ENCODE measurements at regions not wholly inside any gene's neighbourhood (a gene's known extent, or its start where the extent isn't known, plus 50 kb on each side); places are given as distances from the start of the nearest gene placed in this dataset.
"Not testable (repeated sequence)": the region's sequence is repeated elsewhere in the genome, so short reads cannot be mapped to it uniquely, and the experiment has no call there.

DNA sequence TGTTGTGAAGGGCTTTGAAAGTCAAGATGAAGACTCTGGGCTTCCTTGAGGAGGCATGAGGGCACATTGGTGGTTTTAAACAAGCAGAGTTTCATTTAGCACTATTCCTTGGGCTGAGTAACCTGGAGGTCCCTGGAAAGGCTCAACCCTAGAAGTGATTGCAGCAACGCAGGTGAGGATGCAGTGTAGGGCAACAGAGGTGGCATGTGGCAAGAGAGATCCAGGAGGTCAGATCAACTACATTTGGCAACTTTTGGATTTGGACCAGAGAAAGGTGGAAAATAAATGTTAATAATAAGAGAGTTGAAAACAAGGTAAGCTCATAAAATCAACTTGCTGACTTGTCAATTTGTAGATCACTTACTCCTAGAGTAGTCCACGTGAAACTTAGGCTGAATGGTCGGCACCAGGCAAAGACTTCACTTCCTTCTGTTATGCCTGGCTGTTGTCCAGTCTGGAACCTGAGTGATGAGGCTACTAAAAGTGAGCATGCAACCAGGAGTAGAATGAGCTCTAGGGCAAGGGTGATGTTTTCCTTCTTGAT is 414.6 kb upstream of the ZMIZ1 start:
- no peak for DNase-seq (ENCODE audit: low read depth)

DNA sequence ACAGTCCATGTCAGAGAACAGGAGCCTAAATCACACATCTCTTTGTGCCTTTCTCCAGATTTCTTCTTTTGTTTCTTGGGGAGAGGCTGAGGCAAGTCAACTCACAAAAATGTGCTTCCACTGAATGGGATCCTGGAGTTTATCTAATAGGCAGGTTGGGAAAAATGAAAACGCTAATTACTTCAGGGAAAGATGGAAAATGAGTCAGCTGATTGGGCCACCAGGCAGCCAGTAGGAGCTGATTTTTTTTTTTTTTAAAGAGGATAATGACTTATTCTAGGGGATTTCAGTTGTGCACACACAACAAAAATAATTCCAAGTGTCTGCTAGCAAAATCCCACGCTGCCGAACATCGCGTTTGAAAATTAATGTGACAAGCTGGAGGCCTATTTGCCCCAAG is 412.8 kb upstream of the ZMIZ1 start:
- DNase-seq (ENCODE audit: low read depth), result no peak

DNA sequence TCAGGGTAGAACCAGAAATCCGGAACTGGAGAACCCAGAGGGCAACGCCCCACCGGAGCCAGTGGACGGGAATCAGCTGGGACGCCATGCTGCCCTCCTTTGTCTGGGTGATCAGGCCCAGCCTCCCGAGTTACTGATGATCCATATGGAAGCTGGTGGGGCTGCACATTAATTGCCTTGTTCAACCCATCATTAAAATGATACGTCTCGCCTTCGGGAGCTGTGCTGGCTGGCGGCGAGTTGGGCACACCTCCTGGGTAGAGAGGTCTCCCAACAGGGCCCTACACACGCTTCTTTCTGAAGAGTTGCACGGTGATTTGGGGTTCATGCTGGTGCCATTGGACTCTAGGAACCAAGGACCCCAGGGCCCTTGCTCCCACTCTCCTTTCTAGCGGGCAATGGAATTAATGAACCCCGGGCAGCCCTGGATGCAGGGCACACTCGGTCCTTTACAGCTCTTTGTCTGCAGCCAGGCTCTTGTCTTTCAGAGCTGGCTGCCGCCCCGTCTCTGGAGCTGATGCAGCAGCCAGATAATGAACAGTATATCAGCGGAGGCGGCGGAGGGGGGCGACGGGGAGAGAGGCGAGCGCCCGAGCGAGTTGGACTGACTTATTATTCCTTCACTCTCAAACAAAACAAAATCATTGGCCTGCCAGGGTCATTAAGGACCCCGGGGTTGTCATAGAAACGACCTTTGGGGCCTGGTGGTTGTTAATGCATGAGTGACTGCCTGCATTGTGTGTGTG is 412.2 kb upstream of the ZMIZ1 start:
- DNase-seq (ENCODE audit: low read depth), result no peak

DNA sequence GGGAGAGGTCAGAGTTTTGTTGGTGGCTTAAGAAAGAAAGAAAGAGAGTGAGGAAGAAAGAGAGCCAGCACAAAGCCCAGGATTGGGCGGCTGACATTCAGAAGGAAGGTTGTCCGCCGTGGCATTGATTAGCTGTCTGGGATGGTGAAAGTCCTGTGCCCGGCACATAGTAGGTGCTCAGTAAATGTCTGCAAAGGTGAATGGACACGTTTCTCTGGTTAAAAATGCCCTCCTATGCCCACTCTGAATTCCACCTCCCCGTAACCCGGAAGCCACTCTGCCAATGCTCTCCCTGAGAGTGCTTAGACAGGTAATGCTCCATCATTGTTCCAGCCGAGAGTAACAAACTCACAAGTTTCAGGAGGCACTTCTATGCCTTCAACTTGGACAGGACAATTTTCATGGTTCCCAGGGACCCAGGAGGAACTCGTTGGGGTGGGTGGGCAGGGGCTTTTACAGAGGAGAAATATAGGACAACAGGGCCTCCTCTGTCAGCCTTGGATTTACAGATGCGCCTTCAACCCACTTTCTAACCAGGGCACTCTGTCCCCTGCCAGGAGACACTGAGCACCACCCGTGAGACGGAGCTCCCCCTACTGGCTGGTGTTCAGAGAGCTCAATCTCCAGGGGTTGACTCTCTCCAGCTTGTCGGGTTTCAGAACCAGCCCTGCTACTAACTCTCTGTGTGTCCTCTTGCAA is 411.5 kb upstream of the ZMIZ1 start:
- DNase-seq (ENCODE audit: low read depth), result peak; percentile 5

DNA sequence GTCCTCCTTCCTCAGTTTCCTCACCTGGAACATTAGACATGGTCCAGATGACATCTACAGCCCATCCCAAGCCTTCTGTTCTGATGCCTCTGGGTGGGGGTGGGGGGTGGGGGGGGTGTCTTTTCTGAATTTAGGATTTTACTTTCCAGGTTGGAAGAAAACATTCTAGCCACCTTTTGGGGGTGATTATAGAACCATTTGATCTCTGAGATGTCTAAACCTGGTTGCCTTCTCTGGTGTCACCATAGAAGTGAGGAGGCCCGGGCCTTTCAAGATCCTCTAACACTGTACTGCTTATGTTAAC is 411.0 kb upstream of the ZMIZ1 start:
- DNase-seq (ENCODE audit: low read depth), result no peak

DNA sequence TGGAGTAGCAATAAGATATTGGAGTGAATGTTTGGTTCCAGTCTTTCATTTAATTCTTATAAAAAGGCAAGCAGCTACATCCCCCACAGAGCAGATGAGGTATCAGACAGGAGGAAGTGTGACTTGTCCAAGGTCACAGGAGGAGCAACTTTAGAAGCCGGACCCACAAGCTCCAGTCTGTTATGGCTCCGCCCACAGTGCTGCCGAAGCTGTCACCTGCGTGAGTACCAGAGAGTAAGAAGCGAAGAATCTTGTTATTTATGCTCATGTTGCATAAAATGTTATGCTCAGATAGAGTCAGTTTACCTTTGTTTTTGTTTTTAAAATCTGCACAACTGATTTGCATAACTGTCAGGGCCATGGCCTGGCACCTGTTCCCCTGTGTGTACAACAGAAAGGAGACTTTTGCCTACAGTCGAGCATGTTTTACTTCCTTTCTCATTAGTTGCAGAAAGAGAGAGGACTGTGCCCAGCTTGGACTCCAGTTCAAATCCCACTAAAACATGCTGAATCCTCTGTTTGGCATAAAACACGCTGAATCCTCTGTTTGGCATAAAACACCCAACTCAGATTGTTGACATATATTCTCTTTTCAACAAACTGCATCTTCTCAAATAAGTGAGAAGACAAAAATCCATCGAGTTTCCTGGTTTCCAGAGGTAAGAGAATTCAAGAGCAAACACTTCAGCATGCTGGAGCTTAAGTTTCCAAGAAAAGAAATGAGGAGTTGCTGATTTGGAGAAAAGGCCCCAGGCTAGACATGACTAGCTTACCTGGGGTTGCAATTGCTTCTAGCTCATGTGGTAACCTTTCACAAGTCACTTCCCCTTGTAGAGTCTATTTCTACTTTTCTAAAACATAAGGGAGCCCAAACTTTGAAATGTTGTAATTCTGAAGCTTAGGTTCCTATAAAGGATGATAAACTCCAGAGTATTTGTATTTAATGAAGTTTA is 409.8 kb upstream of the ZMIZ1 start:
- no peak for DNase-seq (ENCODE audit: low read depth)

DNA sequence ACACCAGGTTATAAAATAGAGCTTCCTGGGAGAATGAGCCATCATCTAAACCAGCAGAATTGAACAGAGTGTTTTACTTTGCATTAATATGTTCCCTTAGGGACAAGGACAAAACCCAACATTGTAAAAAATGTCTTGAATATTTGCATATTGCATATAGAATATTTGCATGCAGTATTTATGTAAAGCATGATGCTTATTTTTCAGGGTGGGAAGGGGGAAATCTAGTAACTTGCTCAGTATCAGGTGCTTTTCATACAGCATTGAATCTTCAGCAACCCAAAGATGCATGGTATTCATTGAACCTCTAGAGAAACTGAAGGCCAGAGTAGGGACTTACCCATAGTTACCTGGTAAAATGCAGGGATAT is 409.2 kb upstream of the ZMIZ1 start:
- DNase-seq (ENCODE audit: low read depth), result no peak

DNA sequence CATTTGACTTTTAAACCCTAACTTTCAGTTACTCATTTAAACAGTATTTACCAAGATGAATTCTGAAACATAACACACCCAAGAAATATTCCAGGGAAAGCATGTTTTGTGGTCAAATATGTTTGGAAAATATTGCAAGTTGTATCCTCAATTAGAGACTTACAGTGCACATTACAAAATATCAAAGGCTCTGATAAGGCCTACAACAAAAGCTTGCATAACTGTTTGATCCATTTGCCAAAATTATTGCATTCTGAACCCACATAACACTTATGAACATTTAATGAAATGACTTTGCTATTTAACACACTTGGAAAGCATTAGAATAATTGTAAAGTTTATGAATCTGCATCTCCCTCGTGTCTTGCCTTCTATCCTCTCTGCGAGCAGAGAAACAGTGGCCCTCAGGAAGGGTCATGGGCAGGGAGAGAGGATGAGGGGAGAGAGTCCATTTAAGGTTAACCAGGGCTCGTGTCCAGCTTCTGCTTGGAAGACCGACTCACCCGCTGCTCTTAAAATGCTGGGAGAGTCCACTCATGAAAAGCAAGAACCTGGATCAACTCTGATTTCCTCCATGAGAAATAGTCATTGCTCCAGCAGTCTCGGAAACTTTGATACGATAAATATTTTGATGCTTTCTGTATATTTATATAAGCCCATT is 408.2 kb upstream of the ZMIZ1 start:
- DNase-seq (ENCODE audit: low read depth), result no peak

DNA sequence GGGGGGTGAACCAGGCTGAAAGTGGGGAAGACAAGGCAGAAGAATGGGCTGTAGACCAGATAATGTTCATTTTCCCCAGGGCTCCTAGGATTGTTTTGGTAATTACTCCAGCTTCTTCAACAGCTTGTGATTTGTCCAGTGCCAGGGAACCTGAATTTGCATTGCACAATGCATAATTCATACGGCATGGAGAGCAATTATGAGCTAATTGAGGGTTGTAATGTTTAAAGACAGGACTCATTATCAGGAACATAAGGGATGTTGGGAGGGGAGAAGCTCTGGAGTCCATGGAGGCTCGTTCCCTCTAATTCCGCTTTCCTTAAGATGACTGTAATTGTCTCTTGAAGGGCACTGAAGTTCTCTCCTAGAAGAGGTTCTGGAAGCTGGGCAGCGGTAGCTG is 405.0 kb upstream of the ZMIZ1 start:
- DNase-seq (ENCODE audit: low read depth), result no peak

DNA sequence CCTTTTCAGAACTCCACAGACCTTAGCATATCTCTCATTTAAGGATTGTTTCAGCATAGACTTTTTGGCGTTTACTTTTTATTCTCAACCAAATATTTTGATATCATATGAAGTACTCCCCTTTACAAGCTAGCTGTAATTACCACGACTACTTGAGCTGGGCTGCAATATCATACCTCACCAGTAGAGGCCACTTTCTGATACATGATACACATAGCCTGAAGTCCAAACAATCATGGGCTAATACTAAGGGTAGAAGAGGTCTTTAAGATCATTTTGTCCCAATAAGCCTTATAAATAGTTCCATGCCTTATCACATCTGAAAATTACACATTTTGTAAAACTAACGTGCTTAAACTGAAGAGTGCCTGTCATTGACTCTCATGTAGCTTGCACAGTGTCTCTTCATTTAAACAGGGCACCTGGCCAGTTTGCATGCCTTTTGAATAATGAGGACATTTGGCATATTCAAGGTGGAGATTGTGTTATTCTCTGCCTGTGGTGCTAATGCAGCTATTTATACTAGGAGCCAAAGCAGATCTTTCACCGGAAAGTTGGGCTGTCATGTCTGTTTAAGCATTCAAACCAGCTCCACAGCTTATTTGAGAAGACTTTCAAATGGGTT is 403.7 kb upstream of the ZMIZ1 start:
- DNase-seq (ENCODE audit: low read depth), result no peak

DNA sequence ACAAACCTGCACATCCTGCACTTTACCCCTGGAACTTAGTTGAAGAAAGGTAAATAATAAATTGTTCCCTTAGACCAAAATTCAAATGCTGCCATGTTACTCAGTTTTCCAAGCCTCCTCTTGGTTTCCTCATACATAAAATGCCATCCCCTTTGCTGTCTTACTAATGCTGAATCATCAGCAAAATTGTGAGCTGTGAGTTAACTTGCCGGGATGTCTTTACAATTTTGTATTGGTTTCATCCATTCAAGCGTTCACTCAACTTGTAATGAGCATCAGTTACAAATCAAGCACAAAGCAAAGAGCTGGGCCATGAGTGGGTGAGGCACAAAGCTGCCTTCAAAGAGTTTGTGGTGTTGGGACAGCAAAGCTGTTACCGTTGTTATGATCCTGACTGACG is 395.8 kb upstream of the ZMIZ1 start:
- DNase-seq (ENCODE audit: low read depth), result no peak

DNA sequence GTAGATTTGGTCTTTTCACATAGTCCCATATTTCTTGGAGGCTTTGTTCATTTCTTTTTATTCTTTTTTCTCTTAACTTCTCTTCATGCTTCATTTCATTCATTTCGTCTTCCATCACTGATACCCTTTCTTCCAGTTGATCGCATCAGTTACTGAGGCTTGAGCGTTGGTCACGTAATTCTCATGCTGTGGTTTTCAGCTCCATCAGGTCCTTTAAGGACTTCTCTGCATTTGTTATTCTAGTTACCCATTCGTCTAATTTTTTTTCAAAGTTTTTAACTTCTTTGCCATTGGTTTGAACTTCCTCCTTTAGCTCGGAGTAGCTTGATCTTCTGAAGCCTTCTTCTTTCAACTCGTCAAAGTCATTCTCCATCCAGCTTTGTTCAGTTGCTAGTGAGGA is 387.6 kb upstream of the ZMIZ1 start:
- not testable (repeated sequence) for DNase-seq (ENCODE audit: low read depth)

DNA sequence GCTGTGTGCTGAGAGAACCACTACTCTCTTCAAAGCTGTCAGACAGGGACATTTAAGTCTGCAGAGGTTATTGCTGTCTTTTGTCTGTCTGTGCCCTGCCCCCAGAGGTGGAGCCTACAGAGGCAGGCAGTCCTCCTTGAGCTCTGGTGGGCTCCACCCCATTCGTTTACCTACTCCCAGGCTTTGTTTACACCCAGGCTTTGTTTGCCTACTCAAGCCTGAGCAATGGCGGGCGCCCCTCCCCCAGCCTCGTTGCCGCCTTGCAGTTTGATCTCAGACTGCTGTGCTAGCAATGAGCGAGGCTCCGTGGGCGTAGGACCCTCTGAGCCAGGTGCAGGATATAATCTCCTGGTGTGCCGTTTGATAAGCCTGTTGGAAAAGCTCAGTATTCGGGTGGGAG is 386.8 kb upstream of the ZMIZ1 start:
- DNase-seq (ENCODE audit: low read depth), result not testable (repeated sequence)

DNA sequence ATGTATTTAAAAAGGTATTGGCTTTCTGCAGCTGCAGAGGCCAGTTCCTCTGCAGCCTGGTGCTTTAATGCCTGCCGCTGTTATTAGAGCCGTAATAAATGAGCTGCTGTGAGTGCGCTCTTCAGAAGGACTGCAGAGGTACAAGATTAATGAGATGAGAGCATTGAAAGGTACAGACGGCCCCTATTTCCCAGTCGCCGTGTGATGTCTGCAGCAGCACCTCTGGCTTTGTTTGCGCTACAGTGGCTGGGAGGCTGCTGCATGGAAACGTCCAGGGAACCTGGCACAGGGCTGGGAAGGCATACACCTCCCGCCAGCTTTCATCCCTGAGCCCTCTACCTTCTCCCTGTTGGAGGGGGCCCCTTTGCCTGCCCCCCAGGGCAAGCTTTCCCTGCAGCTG is 383.8 kb upstream of the ZMIZ1 start:
- DNase-seq (ENCODE audit: low read depth), result no peak

DNA sequence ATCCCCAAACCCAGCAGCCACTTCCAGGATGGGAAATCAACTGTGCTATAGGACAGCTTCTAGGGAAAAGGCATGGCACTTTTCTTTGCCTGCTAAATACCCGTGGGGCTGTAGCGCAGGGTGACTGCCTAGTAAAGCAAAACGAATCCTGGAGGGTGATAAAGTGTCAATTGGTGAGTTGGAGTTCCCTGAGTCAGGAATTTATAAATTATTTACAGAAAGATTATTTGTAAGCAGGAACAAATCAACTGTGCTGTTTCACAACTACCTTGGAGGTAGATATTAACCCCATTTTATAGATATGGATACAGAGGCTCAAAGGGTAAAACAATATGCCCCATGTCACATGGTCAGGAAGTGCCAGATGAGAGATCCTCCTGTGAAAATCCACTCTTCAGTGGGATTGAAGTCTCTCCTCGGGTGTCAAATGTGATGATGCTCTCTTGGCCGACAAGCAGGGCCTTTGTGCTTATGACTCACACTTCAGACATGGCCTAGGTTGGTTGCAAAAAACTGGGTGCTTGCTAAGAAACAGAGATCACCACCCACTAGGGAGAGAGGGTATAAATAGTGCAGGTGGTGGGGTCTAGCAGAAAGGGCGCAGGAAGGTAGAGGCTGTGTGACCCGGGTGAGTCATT is 383.2 kb upstream of the ZMIZ1 start:
- no peak for DNase-seq (ENCODE audit: low read depth)

DNA sequence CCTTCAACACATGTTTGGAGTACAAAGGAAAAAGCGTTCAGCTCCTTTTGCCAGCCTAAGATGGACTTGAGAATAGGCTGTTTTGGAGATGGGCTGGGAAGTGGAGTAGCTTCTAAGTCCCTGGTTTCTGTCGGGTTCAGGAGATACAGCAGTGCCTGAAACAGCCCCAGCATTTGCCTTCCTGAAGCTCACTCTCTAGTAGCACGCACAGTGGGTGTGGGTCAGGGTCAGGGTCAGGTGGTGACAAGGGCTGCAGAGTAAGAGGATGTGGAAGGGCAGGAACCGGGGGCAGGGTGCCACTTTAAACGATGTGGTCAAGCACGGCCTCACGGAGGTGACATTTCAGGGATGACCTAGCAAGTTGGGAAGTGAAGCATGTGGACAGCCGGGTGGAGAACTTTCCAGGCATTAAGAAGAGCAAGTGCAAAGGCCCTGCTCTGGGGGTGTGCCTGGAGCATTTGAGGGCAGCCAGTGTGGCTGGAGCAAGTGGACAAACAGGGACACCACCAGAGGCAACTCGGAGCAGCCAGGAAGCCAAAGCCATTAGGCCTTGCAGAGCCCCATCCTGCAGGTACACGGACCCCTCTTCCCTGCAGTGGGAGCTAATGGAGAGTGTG is 382.2 kb upstream of the ZMIZ1 start:
- no peak for DNase-seq (ENCODE audit: low read depth)

DNA sequence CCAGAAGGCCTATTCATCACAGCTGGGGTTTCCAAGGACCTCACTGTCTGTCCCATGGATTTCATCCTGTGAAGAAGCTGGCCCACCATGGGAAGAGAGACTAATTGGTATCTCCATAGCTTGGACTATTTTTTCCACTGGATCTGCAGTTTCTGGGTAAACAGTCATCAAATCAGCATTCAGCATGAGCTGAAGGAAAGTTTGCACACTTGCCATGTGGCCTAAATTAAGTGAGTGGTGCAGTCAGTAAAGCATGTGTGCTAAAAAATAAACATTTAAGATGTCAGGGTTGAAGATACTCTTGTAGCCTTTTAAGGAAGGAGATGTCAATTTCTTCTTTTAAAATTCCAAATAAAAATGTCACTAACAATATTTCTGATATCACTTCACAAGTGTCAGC is 381.1 kb upstream of the ZMIZ1 start:
- no peak for DNase-seq (ENCODE audit: low read depth)

DNA sequence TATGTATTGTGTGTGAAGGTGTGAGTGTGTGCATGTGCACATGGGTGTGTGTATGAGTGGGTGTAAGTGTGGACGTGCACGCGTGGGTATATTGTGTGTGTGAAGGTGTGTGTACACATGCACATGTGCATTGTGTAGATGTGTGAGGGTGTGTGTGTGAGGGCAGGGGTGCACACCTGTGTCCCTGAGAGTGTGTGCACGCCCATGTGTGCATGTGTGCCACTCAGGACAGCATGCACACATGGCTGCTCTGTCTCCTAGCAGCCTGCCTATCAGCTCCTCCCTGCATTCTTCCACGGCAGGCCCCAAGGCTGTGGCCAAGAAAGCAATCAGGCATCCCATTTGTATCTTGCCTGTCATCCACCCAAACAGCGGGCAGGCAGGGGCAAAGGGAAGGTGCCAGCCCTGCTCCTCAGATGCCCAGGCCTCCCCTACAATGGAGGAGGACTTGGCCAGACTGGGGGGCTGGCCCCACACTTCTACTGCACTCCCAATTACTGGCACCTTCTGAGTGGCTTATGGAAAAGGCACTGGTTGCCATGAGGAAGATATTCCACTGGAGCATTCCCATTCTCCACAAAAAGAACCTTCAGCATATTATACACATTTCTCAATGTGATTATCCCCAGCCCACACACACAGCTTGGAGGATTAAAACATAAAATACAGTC is 380.4 kb upstream of the ZMIZ1 start:
- no peak for DNase-seq (ENCODE audit: low read depth)

DNA sequence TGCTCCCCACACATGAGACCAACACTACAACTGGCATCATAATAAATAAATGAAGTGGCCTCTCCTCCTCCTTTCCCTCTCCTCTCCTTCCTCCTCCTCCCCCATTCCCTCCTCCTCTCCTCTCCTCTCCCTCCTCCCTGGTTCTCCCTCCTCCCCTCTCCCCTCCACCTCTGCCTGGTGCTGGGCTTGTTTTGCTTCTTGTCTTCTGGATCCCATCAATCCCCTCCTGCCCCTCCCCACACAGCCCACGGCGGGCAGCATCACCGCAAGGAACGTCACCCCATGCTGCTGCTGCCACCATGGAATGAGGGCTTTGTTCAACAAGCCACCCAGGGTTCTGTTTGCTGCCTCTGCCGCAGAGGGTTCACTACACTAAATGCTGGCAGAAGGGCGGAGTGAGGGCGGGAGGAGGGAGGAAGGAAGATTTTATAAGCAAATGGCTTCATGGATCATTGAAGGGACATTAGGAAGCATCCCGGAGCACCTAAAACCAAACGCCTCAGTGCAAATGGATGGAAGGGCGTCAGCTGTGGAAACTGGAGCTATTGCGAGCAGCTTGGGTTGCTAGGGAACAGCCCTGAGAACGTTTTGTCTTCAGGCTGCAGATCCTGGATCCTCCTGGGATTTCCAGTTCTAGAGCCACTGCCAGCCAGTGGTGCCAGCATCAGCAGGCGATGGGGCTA is 379.7 kb upstream of the ZMIZ1 start:
- DNase-seq (ENCODE audit: low read depth), result no peak

DNA sequence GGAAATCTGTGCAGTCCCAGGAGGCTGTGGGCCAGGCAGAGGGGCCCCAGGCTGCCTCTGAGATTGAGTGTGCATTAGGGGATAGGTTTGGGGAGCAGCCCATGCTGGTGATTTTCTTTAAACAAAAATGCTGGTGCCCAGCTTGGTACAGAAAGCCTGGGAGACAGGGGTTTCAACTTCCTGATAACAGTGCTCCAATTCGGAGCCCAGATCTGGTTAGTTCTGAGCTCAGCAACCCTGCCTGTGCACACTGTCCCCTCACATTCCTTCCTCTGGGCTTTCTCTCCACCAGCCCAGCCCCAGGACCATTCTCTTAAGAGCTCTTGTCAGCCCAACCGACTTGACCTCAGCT is 379.2 kb upstream of the ZMIZ1 start:
- DNase-seq (ENCODE audit: low read depth), result no peak

Measured in stimulated activated CD8-positive, alpha-beta memory T cell treated with anti-CD3 and anti-CD28 coated beads, Interleukin-12 subunit alpha, Interleukin-12 subunit beta, amount 100 ng/mL, for 4 hours (primary cell).